ENCODE measurements at regions not wholly inside any gene's neighbourhood (a gene's known extent, or its start where the extent isn't known, plus 50 kb on each side); places are given as distances from the start of the nearest gene placed in this dataset.

DNA sequence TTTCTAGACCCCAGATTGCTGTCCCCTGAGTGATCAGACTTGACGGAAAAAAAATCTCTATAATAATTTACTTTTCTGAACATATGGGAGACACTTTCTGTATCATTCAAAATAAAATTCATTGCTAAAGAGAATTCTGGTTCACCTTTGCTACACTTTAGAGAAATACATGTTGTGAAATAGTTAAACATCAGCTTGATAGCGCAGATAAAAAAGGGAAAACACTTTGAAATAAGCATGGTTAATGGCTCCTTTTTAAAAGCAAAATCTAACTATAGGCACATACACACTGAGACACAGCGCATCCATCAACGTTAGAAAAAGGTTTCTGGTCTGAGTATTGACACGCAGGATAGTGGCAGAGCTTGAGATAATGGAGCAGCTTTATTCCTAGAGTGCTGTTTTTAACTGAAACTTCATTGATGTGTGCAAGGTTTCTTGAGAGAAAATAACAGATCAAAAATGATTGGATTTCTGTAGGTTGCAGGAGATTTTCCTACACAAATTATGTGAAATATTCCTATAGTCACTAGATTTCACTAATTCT lies 341.2 kb downstream of the MZT1 start:
- Histone ChIP-seq H3K4me3 (ENCODE audit: low read depth in 1 of 2, low read length in 2 of 2) (no peak overlapping the region), H3K9me3 (ENCODE audit: insufficient read depth, low read length, severe bottlenecking) (no peaks in the 10 kb centered on the region), H3K4me1 (ENCODE audit: insufficient read depth, low read length) (no peaks in the 10 kb centered on the region), H3K4me2 (ENCODE audit: insufficient read depth, low read length) (no peak overlapping the region), H3K27ac (ENCODE audit: low read length) (no peak overlapping the region), H2AFZ (ENCODE audit: low read depth, low read length) (no peak overlapping the region), H3K9ac (ENCODE audit: low read depth, low read length) (no peak overlapping the region), H3K27me3 (ENCODE audit: insufficient read depth, low read length, poor library complexity) (no peaks in the 10 kb centered on the region), H3K36me3 (ENCODE audit: insufficient read depth, low read length) (no peaks in the 10 kb centered on the region), H4K20me1 (ENCODE audit: insufficient read depth, low read length) (no peaks in the 10 kb centered on the region), H3K79me2 (ENCODE audit: insufficient read depth, low read length) (no peaks in the 10 kb centered on the region)
- no peak for TF ChIP-seq EZH2 (IDR thresholded peaks at IDR 0.05; ENCODE audit: borderline replicate concordance, low read depth, low read length, severe bottlenecking)
- TF ChIP-seq, protein P1, sequence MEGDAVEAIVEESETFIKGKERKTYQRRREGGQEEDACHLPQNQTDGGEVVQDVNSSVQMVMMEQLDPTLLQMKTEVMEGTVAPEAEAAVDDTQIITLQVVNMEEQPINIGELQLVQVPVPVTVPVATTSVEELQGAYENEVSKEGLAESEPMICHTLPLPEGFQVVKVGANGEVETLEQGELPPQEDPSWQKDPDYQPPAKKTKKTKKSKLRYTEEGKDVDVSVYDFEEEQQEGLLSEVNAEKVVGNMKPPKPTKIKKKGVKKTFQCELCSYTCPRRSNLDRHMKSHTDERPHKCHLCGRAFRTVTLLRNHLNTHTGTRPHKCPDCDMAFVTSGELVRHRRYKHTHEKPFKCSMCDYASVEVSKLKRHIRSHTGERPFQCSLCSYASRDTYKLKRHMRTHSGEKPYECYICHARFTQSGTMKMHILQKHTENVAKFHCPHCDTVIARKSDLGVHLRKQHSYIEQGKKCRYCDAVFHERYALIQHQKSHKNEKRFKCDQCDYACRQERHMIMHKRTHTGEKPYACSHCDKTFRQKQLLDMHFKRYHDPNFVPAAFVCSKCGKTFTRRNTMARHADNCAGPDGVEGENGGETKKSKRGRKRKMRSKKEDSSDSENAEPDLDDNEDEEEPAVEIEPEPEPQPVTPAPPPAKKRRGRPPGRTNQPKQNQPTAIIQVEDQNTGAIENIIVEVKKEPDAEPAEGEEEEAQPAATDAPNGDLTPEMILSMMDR (IDR thresholded peaks at IDR 0.05; ENCODE audit: borderline replicate concordance, extremely low read depth, low read length, poor library complexity, severe bottlenecking) = no peak
- DNase-seq (no peak), ATAC-seq (ENCODE audit: insufficient read depth, low read depth) (no peak)

DNA sequence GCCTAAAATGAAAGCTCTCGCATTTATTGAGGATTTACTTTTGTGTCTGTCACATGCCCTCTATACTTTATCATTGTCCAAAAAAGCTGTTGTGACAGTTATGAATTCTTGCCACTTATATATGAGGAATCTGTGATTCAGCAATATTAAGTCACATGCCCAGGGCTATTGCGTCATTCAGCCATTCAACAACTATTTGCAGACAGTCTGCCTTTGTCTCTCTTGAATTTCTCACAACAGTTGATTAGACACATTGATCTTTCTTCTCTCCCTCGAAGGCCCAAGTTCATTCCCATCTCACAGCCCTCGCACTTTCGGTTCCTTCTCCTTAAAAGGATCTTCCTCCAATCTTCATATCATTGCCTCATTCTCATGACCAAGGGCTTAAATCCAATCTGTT lies 342.6 kb downstream of the MZT1 start:
- DNase-seq = no peak
- Histone ChIP-seq H3K4me1 (ENCODE audit: insufficient read depth, low read length) (no peaks in the 10 kb centered on the region), H3K36me3 (ENCODE audit: insufficient read depth, low read length) (no peaks in the 10 kb centered on the region), H3K27me3 (ENCODE audit: insufficient read depth, low read length, poor library complexity) (no peaks in the 10 kb centered on the region), H3K9me3 (ENCODE audit: insufficient read depth, low read length, severe bottlenecking) (no peaks in the 10 kb centered on the region), H3K4me2 (ENCODE audit: insufficient read depth, low read length) (no peak overlapping the region), H3K27ac (ENCODE audit: low read length) (no peak overlapping the region), H2AFZ (ENCODE audit: low read depth, low read length) (no peak overlapping the region), H3K4me3 (ENCODE audit: low read depth in 1 of 2, low read length in 2 of 2) (no peak overlapping the region), H3K9ac (ENCODE audit: low read depth, low read length) (no peak overlapping the region), H4K20me1 (ENCODE audit: insufficient read depth, low read length) (no peaks in the 10 kb centered on the region), H3K79me2 (ENCODE audit: insufficient read depth, low read length) (no peaks in the 10 kb centered on the region)
- TF ChIP-seq, protein P1 (IDR thresholded peaks at IDR 0.05; ENCODE audit: borderline replicate concordance, extremely low read depth, low read length, poor library complexity, severe bottlenecking) = no peak
- TF ChIP-seq EZH2 (IDR thresholded peaks at IDR 0.05; ENCODE audit: borderline replicate concordance, low read depth, low read length, severe bottlenecking) = no peak
- no peak for ATAC-seq (ENCODE audit: insufficient read depth, low read depth)

DNA sequence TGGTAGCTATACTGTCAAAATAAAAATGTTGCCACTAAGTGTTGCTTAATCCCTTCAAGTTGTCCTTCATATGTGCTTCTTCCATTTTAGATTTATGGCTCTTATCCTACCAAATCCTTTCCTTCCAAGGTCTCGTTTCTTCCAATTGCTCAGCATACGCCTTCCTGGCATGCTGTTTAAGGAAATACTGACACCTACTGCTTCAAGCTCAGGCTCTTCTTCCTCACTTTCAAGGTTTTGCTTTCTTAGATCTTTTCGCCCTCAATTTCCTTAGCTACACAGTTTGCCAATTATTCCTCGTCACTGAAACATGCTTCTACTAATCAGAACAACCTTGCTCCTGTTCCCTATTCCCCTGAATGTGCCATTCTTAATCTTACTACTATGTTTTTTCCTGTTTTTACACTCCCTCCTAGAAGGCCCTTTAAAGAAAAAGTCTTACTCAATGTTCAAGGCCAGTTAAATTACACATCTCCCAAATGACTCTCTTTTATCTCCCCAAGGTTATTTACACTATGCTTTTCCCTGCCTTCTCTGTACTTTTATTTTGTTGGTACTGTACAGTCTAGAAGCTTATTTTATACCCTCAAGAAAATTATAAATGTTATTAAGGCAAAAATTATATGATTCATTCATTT lies 343.1 kb downstream of the MZT1 start:
- DNase-seq (no peak), ATAC-seq (ENCODE audit: insufficient read depth, low read depth) (no peak)
- Histone ChIP-seq H3K4me3 (ENCODE audit: low read depth in 1 of 2, low read length in 2 of 2) (no peak overlapping the region), H3K4me2 (ENCODE audit: insufficient read depth, low read length) (no peak overlapping the region), H3K9me3 (ENCODE audit: insufficient read depth, low read length, severe bottlenecking) (no peaks in the 10 kb centered on the region), H3K27ac (ENCODE audit: low read length) (no peak overlapping the region), H3K36me3 (ENCODE audit: insufficient read depth, low read length) (no peaks in the 10 kb centered on the region), H3K9ac (ENCODE audit: low read depth, low read length) (no peak overlapping the region), H3K4me1 (ENCODE audit: insufficient read depth, low read length) (no peaks in the 10 kb centered on the region), H3K79me2 (ENCODE audit: insufficient read depth, low read length) (no peaks in the 10 kb centered on the region), H2AFZ (ENCODE audit: low read depth, low read length) (no peak overlapping the region), H3K27me3 (ENCODE audit: insufficient read depth, low read length, poor library complexity) (no peaks in the 10 kb centered on the region), H4K20me1 (ENCODE audit: insufficient read depth, low read length) (no peaks in the 10 kb centered on the region)
- TF ChIP-seq EZH2 (IDR thresholded peaks at IDR 0.05; ENCODE audit: borderline replicate concordance, low read depth, low read length, severe bottlenecking) = no peak
- TF ChIP-seq, protein P1 (IDR thresholded peaks at IDR 0.05; ENCODE audit: borderline replicate concordance, extremely low read depth, low read length, poor library complexity, severe bottlenecking) = no peak

Measured in DND-41 (cell line).